Glutamatergic neuron (in vitro differentiated cells): ENCODE measurements at regions not wholly inside any gene's neighbourhood (a gene's known extent, or its start where the extent isn't known, plus 50 kb on each side); places are given as distances from the start of the nearest gene placed in this dataset.

Experiments
- DNase-seq: peaks from one replicate; pipeline ENCODE4 v3.0.0; 2022
- H3K27ac Mint-ChIP-seq: one replicate; pipeline ENCODE4 v1.8.0; 2020; ENCODE audit warnings: mild to moderate bottlenecking, mixed read lengths, inconsistent platforms; ENCODE audit not compliant: unreplicated experiment
- H3K27me3 Mint-ChIP-seq: one replicate; pipeline ENCODE4 v1.8.0; 2020; ENCODE audit warnings: mild to moderate bottlenecking, moderate library complexity, mixed read lengths, inconsistent platforms; ENCODE audit not compliant: unreplicated experiment
- H3K36me3 Mint-ChIP-seq: one replicate; pipeline ENCODE4 v1.8.0; 2020; ENCODE audit warnings: mild to moderate bottlenecking, mixed read lengths, inconsistent platforms; ENCODE audit not compliant: unreplicated experiment
- H3K4me1 Mint-ChIP-seq: one replicate; pipeline ENCODE4 v1.8.0; 2020; ENCODE audit warnings: mild to moderate bottlenecking, low read depth, mixed read lengths, inconsistent platforms; ENCODE audit not compliant: unreplicated experiment
- H3K4me3 Mint-ChIP-seq: one replicate; pipeline ENCODE4 v1.8.0; 2020; ENCODE audit warnings: mild to moderate bottlenecking, mixed read lengths, inconsistent platforms; ENCODE audit not compliant: unreplicated experiment
- H3K9me3 Mint-ChIP-seq: one replicate; pipeline ENCODE4 v1.8.0; 2020; ENCODE audit warnings: mild to moderate bottlenecking, moderate library complexity, mixed read lengths, inconsistent platforms; ENCODE audit not compliant: unreplicated experiment
- CTCF ChIP-seq: fragments of 200-600 bp; sonication (generic); IDR thresholded peaks from one replicate; pipeline ENCODE4 v1.5.0; 2021; ENCODE audit not compliant: partially characterized antibody, unreplicated experiment

GRCh38 chr7:109109558-109109957 is 539.9 kb downstream of the DNAJB9 start:
- no peaks in the 10 kb centered on the region for H3K36me3 Mint-ChIP-seq
- H3K27me3 Mint-ChIP-seq: no peaks in the 10 kb centered on the region
- TF ChIP-seq CTCF: no peak
- H3K4me1 Mint-ChIP-seq: no peaks in the 10 kb centered on the region
- no peak overlapping the region for H3K27ac Mint-ChIP-seq
- no peaks in the 10 kb centered on the region for H3K9me3 Mint-ChIP-seq
- no peak overlapping the region for H3K4me3 Mint-ChIP-seq
- DNase-seq: no peak

- no peaks in the 10 kb centered on the region for H3K9me3 Mint-ChIP-seq
- no peaks in the 10 kb centered on the region for H3K27me3 Mint-ChIP-seq
- TF ChIP-seq CTCF: no peak
- H3K4me3 Mint-ChIP-seq: no peak overlapping the region
- H3K4me1 Mint-ChIP-seq: no peaks in the 10 kb centered on the region
- H3K36me3 Mint-ChIP-seq: no peaks in the 10 kb centered on the region
- peak overlapping the region; percentile 7 for H3K27ac Mint-ChIP-seq
- DNase-seq: no peak
Measured at GRCh38 chr7:109111086-109111485, 541.4 kb downstream of the DNAJB9 start.

GRCh38 chr7:109121599-109122300 is 552.1 kb downstream of the DNAJB9 start:
- Mint-ChIP-seq H3K9me3 (peaks cover 6% of the 10 kb centered on the region), H3K36me3 (no peaks in the 10 kb centered on the region), H3K27me3 (peaks cover 5% of the 10 kb centered on the region), H3K27ac (no peak overlapping the region), H3K4me3 (no peak overlapping the region), H3K4me1 (peaks cover 33% of the 10 kb centered on the region)
- no peak for DNase-seq
- TF ChIP-seq CTCF: no peak

GRCh38 chr7:109125001-109125400 is 555.3 kb downstream of the DNAJB9 start:
- peaks cover 3% of the 10 kb centered on the region for H3K27me3 Mint-ChIP-seq
- no peaks in the 10 kb centered on the region for H3K36me3 Mint-ChIP-seq
- peak overlapping the region; percentile 83 for H3K27ac Mint-ChIP-seq
- H3K4me3 Mint-ChIP-seq: peak overlapping the region; percentile 10
- H3K4me1 Mint-ChIP-seq: peaks cover 47% of the 10 kb centered on the region
- peaks cover 6% of the 10 kb centered on the region for H3K9me3 Mint-ChIP-seq
- no peak for TF ChIP-seq CTCF
- DNase-seq: no peak

- H3K9me3 Mint-ChIP-seq: peaks cover 6% of the 10 kb centered on the region
- H3K27me3 Mint-ChIP-seq: peaks cover 3% of the 10 kb centered on the region
- H3K4me3 Mint-ChIP-seq: peak overlapping the region; percentile 37
- peaks cover 46% of the 10 kb centered on the region for H3K4me1 Mint-ChIP-seq
- peak overlapping the region; percentile 78 for H3K27ac Mint-ChIP-seq
- no peak for TF ChIP-seq CTCF
- DNase-seq: peak; percentile 26
- no peaks in the 10 kb centered on the region for H3K36me3 Mint-ChIP-seq
Measured at GRCh38 chr7:109126404-109127050, 556.9 kb downstream of the DNAJB9 start.
